GM12878 (cell line): ENCODE measurements at regions not wholly inside any gene's neighbourhood (a gene's known extent, or its start where the extent isn't known, plus 50 kb on each side); places are given as distances from the start of the nearest gene placed in this dataset.

ENCODE experiments used
- ATF3 ChIP-seq: IDR thresholded peaks from 2 replicates; pipeline ENCODE4 v1.6.1; 2011; ENCODE audit warnings: low read depth, mild to moderate bottlenecking, low read length, moderate library complexity, borderline replicate concordance; ENCODE audit errors: extremely low read depth
- ATF7 ChIP-seq: fragments of 450-650 bp; IDR thresholded peaks from 2 replicates; pipeline ENCODE4 v1.6.1; 2016; ENCODE audit warnings: low read depth, mild to moderate bottlenecking
- BCL3 ChIP-seq: IDR thresholded peaks from 2 replicates; pipeline ENCODE4 v1.6.1; 2011; ENCODE audit warnings: borderline replicate concordance, low read depth, mild to moderate bottlenecking, moderate library complexity, low read length; ENCODE audit not compliant: insufficient read depth, poor library complexity, severe bottlenecking
- CTCF ChIP-seq, 3 experiments: IDR thresholded peaks in 2 of 3; conservative IDR thresholded peaks in 1 of 3; 2 replicates each; pipeline ENCODE4 v1.5.1; 2011; ENCODE audit warnings: low read depth in 3 of 3, low read length in 3 of 3, mild to moderate bottlenecking in 3 of 3, control low read depth in 2 of 3, moderate library complexity in 2 of 3, inconsistent platforms in 1 of 3, mixed read lengths in 1 of 3; ENCODE audit not compliant: control insufficient read depth in 2 of 3, insufficient read depth in 1 of 3; ENCODE audit errors: extremely low read depth in 1 of 3
- EZH2 ChIP-seq: IDR thresholded peaks from 2 replicates; pipeline ENCODE4 v1.6.1; 2012; ENCODE audit warnings: low read depth, mild to moderate bottlenecking, control low read depth, inconsistent platforms, low read length, borderline replicate concordance; ENCODE audit not compliant: control insufficient read depth
- FOXM1 ChIP-seq: IDR thresholded peaks from 2 replicates; pipeline ENCODE4 v1.6.1; 2012; ENCODE audit warnings: low read depth, mild to moderate bottlenecking, inconsistent platforms, low read length, moderate library complexity
- POLR2AphosphoS5 ChIP-seq: IDR thresholded peaks from 2 replicates; pipeline ENCODE4 v1.6.1; 2011; ENCODE audit warnings: mild to moderate bottlenecking, low read length, inconsistent platforms
- RAD21 ChIP-seq: IDR thresholded peaks from 2 replicates; pipeline ENCODE4 v1.6.1; 2011; ENCODE audit warnings: mild to moderate bottlenecking, low read depth, low read length, moderate library complexity; ENCODE audit not compliant: insufficient read depth
- SP1 ChIP-seq: IDR thresholded peaks from one replicate; pipeline ENCODE4 v1.6.1; 2011; ENCODE audit warnings: low read depth, low read length
- SUZ12 ChIP-seq: fragments of 200-600 bp; sonication (generic); IDR thresholded peaks from one replicate; pipeline ENCODE4 v1.6.1; 2018; ENCODE audit warnings: antibody characterized with exemption, mild to moderate bottlenecking; ENCODE audit not compliant: unreplicated experiment
- TCF3 ChIP-seq: IDR thresholded peaks from 2 replicates; pipeline ENCODE4 v1.6.1; 2012; ENCODE audit warnings: low read depth, mild to moderate bottlenecking, low read length, borderline replicate concordance; ENCODE audit not compliant: insufficient read depth
- ZBTB33 ChIP-seq: fragments of 450-650 bp; IDR thresholded peaks from 2 replicates; pipeline ENCODE4 v1.6.1; 2017; ENCODE audit warnings: mild to moderate bottlenecking
- ZNF24 ChIP-seq: fragments of 450-650 bp; IDR thresholded peaks from 2 replicates; pipeline ENCODE4 v1.6.1; 2017; ENCODE audit warnings: antibody characterized with exemption, mild to moderate bottlenecking

- TF ChIP-seq ATF3 (no peak), SUZ12 (no peak), TCF3 (no peak), EZH2 (no peak), CTCF (IDR thresholded peaks at IDR 0.05 in 2 of 3, conservative IDR thresholded peaks at IDR 0.05 in 1 of 3; ENCODE audit: control insufficient read depth in 2 of 3, extremely low read depth in 1 of 3, insufficient read depth in 1 of 3, low read depth in 3 of 3, low read length in 3 of 3) (no peak), BCL3 (no peak), POLR2AphosphoS5 (no peak), ZNF24 (no peak), ZBTB33 (no peak), SP1 (no peak), ATF7 (no peak), FOXM1 (no peak; the same call in 1 of the 2 replicates), RAD21 (no peak)
These were observed 267.7 kb upstream of the SPRED2 start for GRCh38 chr2:65700004-65700651.
